CD4-positive, alpha-beta T cell treated with Interleukin-21 for 1 hour (primary cell): ENCODE measurements at regions not wholly inside any gene's neighbourhood (a gene's known extent, or its start where the extent isn't known, plus 50 kb on each side); places are given as distances from the start of the nearest gene placed in this dataset.
"Not testable (repeated sequence)": the region's sequence is repeated elsewhere in the genome, so short reads cannot be mapped to it uniquely, and the experiment has no call there.

Experiments used
- DNase-seq: peaks from one replicate; pipeline ENCODE4 v3.0.0-alpha.2; 2020

GRCh38 chr3:18234717-18235335 is 190.3 kb downstream of the SATB1 start:
- DNase-seq = no peak

GRCh38 chr3:18233987-18234716 is 191.0 kb downstream of the SATB1 start:
- DNase-seq = no peak

- DNase-seq = no peak
These were observed 192.8 kb downstream of the SATB1 start for GRCh38 chr3:18232317-18232716.

- DNase-seq = no peak
These were observed 197.1 kb downstream of the SATB1 start for GRCh38 chr3:18228060-18228459.

GRCh38 chr3:18225709-18226108 is 199.4 kb downstream of the SATB1 start:
- DNase-seq = no peak

GRCh38 chr3:18224426-18224825 is 200.7 kb downstream of the SATB1 start:
- no peak for DNase-seq

GRCh38 chr3:18223974-18224373 is 201.2 kb downstream of the SATB1 start:
- DNase-seq = no peak

- DNase-seq = no peak
These were observed 201.6 kb downstream of the SATB1 start for GRCh38 chr3:18223571-18223970.

GRCh38 chr3:18222686-18223085 is 202.5 kb downstream of the SATB1 start:
- DNase-seq = no peak

GRCh38 chr3:18217507-18218174 is 207.5 kb downstream of the SATB1 start:
- DNase-seq = no peak

GRCh38 chr3:18216996-18217395 is 208.1 kb downstream of the SATB1 start:
- DNase-seq = no peak

GRCh38 chr3:18215639-18216038 is 209.5 kb downstream of the SATB1 start:
- DNase-seq = no peak

- no peak for DNase-seq
These were observed 214.0 kb downstream of the SATB1 start for GRCh38 chr3:18211116-18211515.

- no peak for DNase-seq
These were observed 216.3 kb downstream of the SATB1 start for GRCh38 chr3:18208856-18209255.

GRCh38 chr3:18208091-18208490 is 217.0 kb downstream of the SATB1 start:
- DNase-seq = no peak

GRCh38 chr3:18207226-18207625 is 217.9 kb downstream of the SATB1 start:
- no peak for DNase-seq

- DNase-seq = not testable (repeated sequence)
These were observed 219.4 kb downstream of the SATB1 start for GRCh38 chr3:18205701-18206100.

- DNase-seq = no peak
These were observed 223.8 kb downstream of the SATB1 start for GRCh38 chr3:18201315-18201714.

- DNase-seq = no peak
These were observed 225.4 kb downstream of the SATB1 start for GRCh38 chr3:18199757-18200156.

- DNase-seq = no peak
These were observed 229.3 kb downstream of the SATB1 start for GRCh38 chr3:18195836-18196235.

- no peak for DNase-seq
These were observed 230.7 kb downstream of the SATB1 start for GRCh38 chr3:18194431-18194830.

GRCh38 chr3:18190646-18191045 is 234.5 kb downstream of the SATB1 start:
- no peak for DNase-seq

- DNase-seq = no peak
These were observed 235.7 kb downstream of the SATB1 start for GRCh38 chr3:18189282-18190050.
